GM12891 (cell line): ENCODE measurements at regions not wholly inside any gene's neighbourhood (a gene's known extent, or its start where the extent isn't known, plus 50 kb on each side); places are given as distances from the start of the nearest gene placed in this dataset.

Source experiments
- PAX5 ChIP-seq: IDR thresholded peaks from 2 replicates; pipeline ENCODE4 v1.6.1; 2011; ENCODE audit warnings: low read length, moderate library complexity, mild to moderate bottlenecking; ENCODE audit not compliant: insufficient read depth, severe bottlenecking
- POLR2A ChIP-seq: IDR thresholded peaks from 2 replicates; pipeline ENCODE4 v1.6.1; 2011; ENCODE audit warnings: low read depth, low read length, control low read depth
- POLR2AphosphoS5 ChIP-seq: IDR thresholded peaks from 2 replicates; pipeline ENCODE4 v1.6.1; 2011; ENCODE audit warnings: low read depth, low read length, control low read depth
- POU2F2 ChIP-seq: IDR thresholded peaks from 2 replicates; pipeline ENCODE4 v1.6.1; 2011; ENCODE audit warnings: low read depth, mild to moderate bottlenecking, control low read depth, low read length, moderate library complexity
- SPI1 ChIP-seq: IDR thresholded peaks from 2 replicates; pipeline ENCODE4 v1.6.1; 2011; ENCODE audit warnings: low read depth, low read length, control low read depth
- TAF1 ChIP-seq: IDR thresholded peaks from 2 replicates; pipeline ENCODE4 v1.6.1; 2011; ENCODE audit warnings: low read depth, low read length, control low read depth

DNA sequence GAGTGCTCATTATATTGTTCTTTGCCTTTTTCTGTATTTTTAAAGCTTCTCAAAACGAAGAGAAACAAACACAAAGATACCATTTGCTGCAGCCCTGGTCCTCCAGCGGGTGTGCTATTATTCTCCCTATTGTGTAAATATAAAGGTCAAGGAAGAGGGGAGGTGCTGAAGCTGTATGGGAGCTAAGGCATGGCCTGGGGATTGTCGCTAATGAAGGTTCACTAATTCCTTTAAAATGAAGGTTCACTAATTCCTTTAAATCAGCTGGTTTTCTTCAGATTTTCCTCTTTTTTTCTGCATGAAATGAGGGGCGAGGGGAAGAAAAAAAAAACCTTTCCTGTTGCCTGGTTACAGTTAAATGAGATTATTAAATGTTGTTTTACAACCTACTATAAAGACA lies 74.5 kb upstream of the MAP1B start:
- no peak for TF ChIP-seq POLR2AphosphoS5
- no peak for TF ChIP-seq TAF1
- no peak for TF ChIP-seq POLR2A
- TF ChIP-seq PAX5 = no peak
- TF ChIP-seq POU2F2 = no peak
- no peak for TF ChIP-seq SPI1
